ENCODE measurements at regions not wholly inside any gene's neighbourhood (a gene's known extent, or its start where the extent isn't known, plus 50 kb on each side); places are given as distances from the start of the nearest gene placed in this dataset.

- no peak overlapping the region for H3K4me3 ChIP-seq (ENCODE audit: control extremely low read depth in 1 of 5, extremely low read depth in 1 of 5, insufficient read depth in 1 of 5, low read depth in 2 of 5, low read length in 4 of 5)
- H2AFZ ChIP-seq (ENCODE audit: insufficient read depth, low read depth, low read length, poor library complexity, severe bottlenecking): no peak overlapping the region
- ChIA-PET POLR2A (no interaction called here), CTCF (no interaction called here)
- TF ChIP-seq EZH2 (IDR thresholded peaks at IDR 0.05; ENCODE audit: borderline replicate concordance, insufficient read depth, low read depth, low read length, poor library complexity, severe bottlenecking): no peak
- TF ChIP-seq CTCF (IDR thresholded peaks at IDR 0.05): no peak
- Mint-ChIP-seq H3K9me3 (ENCODE audit: insufficient read depth) (no peaks in the 10 kb centered on the region), H3K4me1 (no peaks in the 10 kb centered on the region), H3K27ac (no peak overlapping the region), H3K27me3 (peaks cover 28% of the 10 kb centered on the region), H3K4me3 (no peak overlapping the region)
- WGBS (ENCODE audit: insufficient coverage): 70% methylated on average over 6 of the region's 8 CpGs
- H3K79me2 ChIP-seq (ENCODE audit: control insufficient read depth, insufficient read depth, low read length): no peaks in the 10 kb centered on the region
- no peaks in the 10 kb centered on the region for H3K9me3 ChIP-seq (ENCODE audit: control extremely low read depth in 1 of 3, control insufficient read depth in 2 of 3, insufficient read depth in 1 of 3, low read length in 2 of 3)
- peaks cover 0 to 21% (median 10%) of the 10 kb centered on the region in 4 experiments for H3K27me3 ChIP-seq (replicated peaks in 1 of 4; ENCODE audit: control extremely low read depth in 1 of 4, control insufficient read depth in 3 of 4, insufficient read depth in 4 of 4, low read length in 3 of 4)
- H3K4me2 ChIP-seq (replicated peaks; ENCODE audit: low read depth, low read length, poor library complexity, severe bottlenecking): no peak overlapping the region
- DNase-seq: no peak
- peaks cover 4 to 5% of the 10 kb centered on the region in 2 donors for H3K4me1 ChIP-seq (ENCODE audit: control insufficient read depth in 2 of 2, insufficient read depth in 2 of 2, low read length in 2 of 2)
- H3K27ac ChIP-seq (ENCODE audit: low read length in 2 of 2): no peak overlapping the region
- intact Hi-C loops (cut with micrococcal nuclease): no loop called here
- H3K9ac ChIP-seq (ENCODE audit: low read length): no peak overlapping the region
- H3K36me3 ChIP-seq (replicated peaks in 1 of 2; ENCODE audit: control extremely low read depth in 1 of 2, control insufficient read depth in 1 of 2, extremely low read depth in 1 of 2, insufficient read depth in 2 of 2, low read length in 1 of 2): no peaks in the 10 kb centered on the region
- no peaks in the 10 kb centered on the region for H4K20me1 ChIP-seq (ENCODE audit: control insufficient read depth, insufficient read depth, low read length, poor library complexity, severe bottlenecking)
- no peak for ATAC-seq (ENCODE audit: low read depth)
Measured at GRCh38 chr2:217249121-217250012, 389.5 kb upstream of the TNP1 start.

GRCh38 chr2:217248312-217248935, 388.6 kb upstream of the TNP1 start:
- Histone ChIP-seq H3K4me3 (ENCODE audit: control extremely low read depth in 1 of 5, extremely low read depth in 1 of 5, insufficient read depth in 1 of 5, low read depth in 2 of 5, low read length in 4 of 5) (no peak overlapping the region), H3K27me3 (replicated peaks in 1 of 4; ENCODE audit: control extremely low read depth in 1 of 4, control insufficient read depth in 3 of 4, insufficient read depth in 4 of 4, low read length in 3 of 4) (peaks cover 0 to 24% (median 7%) of the 10 kb centered on the region in 4 experiments), H4K20me1 (ENCODE audit: control insufficient read depth, insufficient read depth, low read length, poor library complexity, severe bottlenecking) (no peaks in the 10 kb centered on the region), H3K9ac (ENCODE audit: low read length) (no peak overlapping the region), H3K36me3 (replicated peaks in 1 of 2; ENCODE audit: control extremely low read depth in 1 of 2, control insufficient read depth in 1 of 2, extremely low read depth in 1 of 2, insufficient read depth in 2 of 2, low read length in 1 of 2) (no peaks in the 10 kb centered on the region), H3K4me2 (replicated peaks; ENCODE audit: low read depth, low read length, poor library complexity, severe bottlenecking) (no peak overlapping the region), H3K4me1 (ENCODE audit: control insufficient read depth in 2 of 2, insufficient read depth in 2 of 2, low read length in 2 of 2) (peaks cover 4 to 5% of the 10 kb centered on the region in 2 donors), H2AFZ (ENCODE audit: insufficient read depth, low read depth, low read length, poor library complexity, severe bottlenecking) (no peak overlapping the region), H3K79me2 (ENCODE audit: control insufficient read depth, insufficient read depth, low read length) (no peaks in the 10 kb centered on the region), H3K9me3 (ENCODE audit: control extremely low read depth in 1 of 3, control insufficient read depth in 2 of 3, insufficient read depth in 1 of 3, low read length in 2 of 3) (no peaks in the 10 kb centered on the region), H3K27ac (ENCODE audit: low read length in 2 of 2) (no peak overlapping the region)
- intact Hi-C loops (cut with micrococcal nuclease): no loop called here
- ATAC-seq (ENCODE audit: low read depth) (peak; percentile 28), DNase-seq (peak; percentile 25)
- no peaks in the 10 kb centered on the region for H3K4me1 Mint-ChIP-seq
- H3K4me3 Mint-ChIP-seq: no peak overlapping the region
- H3K27me3 Mint-ChIP-seq: peaks cover 29% of the 10 kb centered on the region
- TF ChIP-seq CTCF (IDR thresholded peaks at IDR 0.05) (no peak), EZH2 (IDR thresholded peaks at IDR 0.05; ENCODE audit: borderline replicate concordance, insufficient read depth, low read depth, low read length, poor library complexity, severe bottlenecking) (no peak)
- ChIA-PET CTCF (no interaction called here), POLR2A (no interaction called here)
- WGBS (ENCODE audit: insufficient coverage): 18% methylated on average over 7 of the region's 9 CpGs
- H3K9me3 Mint-ChIP-seq (ENCODE audit: insufficient read depth): no peaks in the 10 kb centered on the region
- H3K27ac Mint-ChIP-seq: no peak overlapping the region
